ENCODE measurements at regions not wholly inside any gene's neighbourhood (a gene's known extent, or its start where the extent isn't known, plus 50 kb on each side); places are given as distances from the start of the nearest gene placed in this dataset.

GRCh38 chr20:48349656-48350055, 478.1 kb downstream of the PREX1 start:
- TF ChIP-seq CTCF (IDR thresholded peaks at IDR 0.05; ENCODE audit: borderline replicate concordance, extremely low read depth, low read length, poor library complexity, severe bottlenecking) (no peak), EZH2 (IDR thresholded peaks at IDR 0.05; ENCODE audit: borderline replicate concordance, low read depth, low read length, severe bottlenecking) (no peak)
